H1 (cell line): ENCODE measurements at regions not wholly inside any gene's neighbourhood (a gene's known extent, or its start where the extent isn't known, plus 50 kb on each side); places are given as distances from the start of the nearest gene placed in this dataset.

Source experiments
- CTCF ChIA-PET: fragments of 300-600 bp; sonication (Branson Sonifier 250); formaldehyde crosslinking; loops from one replicate; lab custom pipeline; 2021; ENCODE audit not compliant: partially characterized antibody; lab: Charles Lee
- POLR2A ChIA-PET: fragments of 300-600 bp; sonication (Branson Sonifier 250); formaldehyde crosslinking; loops from one replicate; lab custom pipeline; 2021; ENCODE audit warnings: inconsistent platforms; ENCODE audit not compliant: partially characterized antibody; lab: Charles Lee
- DNase-seq, 2 experiments: peaks; one replicate each; pipeline versions ENCODE4 v3.0.0 to v3.0.0-alpha.2; 2010 to 2022; ENCODE audit warnings: low spot score in 2 of 2, low read depth in 1 of 2, mixed read lengths in 1 of 2
- FAIRE-seq: peaks from 2 replicates; lab custom pipeline; 2011; peaks lifted over from hg19 to GRCh38; lab: Jason Lieb, UNC
- H2AFZ ChIP-seq: 2 replicates; pipeline ENCODE4 v1.8.1; 2012; ENCODE audit warnings: low read length, inconsistent platforms
- H2AK5ac ChIP-seq: 2 replicates; pipeline ENCODE4 v1.6.1; 2013; ENCODE audit warnings: low read depth, low read length
- H2BK120ac ChIP-seq: replicated peaks from 2 replicates; pipeline ENCODE3; 2013; ENCODE audit warnings: low read depth, low read length, inconsistent platforms
- H2BK12ac ChIP-seq: 2 replicates; pipeline ENCODE4 v1.6.1; 2013; ENCODE audit warnings: low read depth, low read length
- H2BK15ac ChIP-seq: 2 replicates; pipeline ENCODE4 v1.6.1; 2013; ENCODE audit warnings: low read length
- H2BK20ac ChIP-seq: 2 replicates; pipeline ENCODE4 v1.6.1; 2013; ENCODE audit warnings: low read length
- H2BK5ac ChIP-seq: 2 replicates; pipeline ENCODE4 v1.6.1; 2013; ENCODE audit warnings: low read depth, low read length
- H3K14ac ChIP-seq: 2 replicates; pipeline ENCODE4 v1.6.1; 2013; ENCODE audit warnings: inconsistent platforms; ENCODE audit not compliant: insufficient read length
- H3K18ac ChIP-seq: 2 replicates; pipeline ENCODE4 v1.6.1; 2013; ENCODE audit warnings: low read length; ENCODE audit errors: extremely low read depth
- H3K23ac ChIP-seq: 2 replicates; pipeline ENCODE4 v1.6.1; 2013; ENCODE audit warnings: inconsistent platforms; ENCODE audit not compliant: insufficient read length
- H3K23me2 ChIP-seq: 2 replicates; pipeline ENCODE4 v1.6.1; 2013; ENCODE audit warnings: low read depth, low read length
- H3K27ac ChIP-seq: 2 replicates; pipeline ENCODE4 v1.6.1; 2011; ENCODE audit warnings: low read depth, low read length, inconsistent platforms
- H3K27me3 ChIP-seq, 4 experiments: replicated peaks in 1 of 4; 1 replicate in 1 of 4; 2 replicates in 3 of 4; pipeline versions ENCODE4 v1.6.1 to v1.8.1; 2011 to 2013; ENCODE audit warnings: low read length in 3 of 4, mild to moderate bottlenecking in 3 of 4, inconsistent platforms in 2 of 4, mixed read lengths in 2 of 4, moderate library complexity in 1 of 4; ENCODE audit not compliant: control insufficient read depth in 3 of 4, insufficient read depth in 3 of 4; ENCODE audit errors: extremely low read depth in 1 of 4
- H3K36me3 ChIP-seq, 4 experiments: 2 replicates each; pipeline versions ENCODE4 v1.6.1 to v1.8.1; 2011 to 2013; ENCODE audit warnings: mild to moderate bottlenecking in 4 of 4, low read length in 3 of 4, moderate library complexity in 2 of 4, control low read depth in 1 of 4, inconsistent platforms in 1 of 4; ENCODE audit not compliant: insufficient read depth in 4 of 4, control insufficient read depth in 2 of 4
- H3K4ac ChIP-seq: replicated peaks from 2 replicates; pipeline ENCODE3; 2013; ENCODE audit warnings: low read length, low read depth, mixed read lengths, inconsistent platforms; ENCODE audit not compliant: insufficient read length
- H3K4me1 ChIP-seq, 4 experiments: replicated peaks in 1 of 4; 1 replicate in 1 of 4; 2 replicates in 3 of 4; pipeline versions ENCODE4 v1.6.1 to v1.8.1; 2011 to 2013; ENCODE audit warnings: low read length in 3 of 4, inconsistent platforms in 2 of 4, mixed read lengths in 1 of 4; ENCODE audit not compliant: insufficient read depth in 4 of 4, control insufficient read depth in 3 of 4
- H3K4me2 ChIP-seq, 2 experiments: 2 replicates each; pipeline versions ENCODE4 v1.6.1 to v1.8.1; 2011 to 2013; ENCODE audit warnings: low read depth in 2 of 2, low read length in 2 of 2, control low read depth in 1 of 2, inconsistent platforms in 1 of 2, mild to moderate bottlenecking in 1 of 2; ENCODE audit not compliant: insufficient read depth in 1 of 2
- H3K4me3 ChIP-seq, 4 experiments: fragments of 200-600, 300-600 bp in 1 of 4; sonication (generic), shearing (Covaris generic), sonication (Bioruptor Twin) in 1 of 4; 2 replicates each; pipeline versions ENCODE4 v1.5.1 to v1.8.1; 2011 to 2016; ENCODE audit warnings: low read length in 4 of 4, low read depth in 3 of 4, control low read depth in 2 of 4, inconsistent platforms in 2 of 4, mild to moderate bottlenecking in 2 of 4, mixed read lengths in 1 of 4, moderate library complexity in 1 of 4; ENCODE audit not compliant: insufficient read depth in 2 of 4; ENCODE audit errors: extremely low read depth in 1 of 4
- H3K56ac ChIP-seq: replicated peaks from 2 replicates; pipeline ENCODE3; 2013; ENCODE audit warnings: low read depth, mild to moderate bottlenecking, mixed read lengths, low read length, inconsistent platforms; ENCODE audit not compliant: insufficient read length
- H3K79me1 ChIP-seq: 2 replicates; pipeline ENCODE4 v1.6.1; 2013; ENCODE audit warnings: low read depth, low read length, control low read depth
- H3K79me2 ChIP-seq, 2 experiments: 2 replicates each; pipeline versions ENCODE4 v1.6.1 to v1.8.1; 2012 to 2013; ENCODE audit warnings: low read length in 2 of 2, mild to moderate bottlenecking in 2 of 2, inconsistent platforms in 1 of 2; ENCODE audit not compliant: insufficient read depth in 2 of 2, control insufficient read depth in 1 of 2
- H3K9ac ChIP-seq, 4 experiments: replicated peaks in 1 of 4; 1 replicate in 1 of 4; 2 replicates in 3 of 4; pipeline versions ENCODE4 v1.6.1 to v1.8.1; 2011 to 2013; ENCODE audit warnings: low read depth in 3 of 4, low read length in 3 of 4, control low read depth in 2 of 4, mild to moderate bottlenecking in 2 of 4, moderate library complexity in 2 of 4, inconsistent platforms in 1 of 4; ENCODE audit errors: extremely low read depth in 1 of 4
- H3K9me3 ChIP-seq, 2 experiments: 2 replicates each; pipeline versions ENCODE4 v1.6.1 to v1.8.1; 2012 to 2013; ENCODE audit warnings: mild to moderate bottlenecking in 2 of 2, moderate library complexity in 2 of 2, control low read depth in 1 of 2, inconsistent platforms in 1 of 2, low read depth in 1 of 2, low read length in 1 of 2, mixed read lengths in 1 of 2; ENCODE audit not compliant: insufficient read depth in 2 of 2
- H4K20me1 ChIP-seq, 2 experiments: replicated peaks in 1 of 2; 2 replicates each; pipeline versions ENCODE3 to v1.8.1; 2011 to 2013; ENCODE audit warnings: inconsistent platforms in 2 of 2, low read length in 2 of 2, mild to moderate bottlenecking in 1 of 2; ENCODE audit not compliant: insufficient read depth in 2 of 2, control insufficient read depth in 1 of 2
- H4K5ac ChIP-seq: 2 replicates; pipeline ENCODE4 v1.6.1; 2013; ENCODE audit warnings: low read length, low read depth, mixed read lengths, inconsistent platforms; ENCODE audit not compliant: insufficient read length
- H4K8ac ChIP-seq: 2 replicates; pipeline ENCODE4 v1.8.0; 2013; ENCODE audit warnings: mild to moderate bottlenecking, moderate library complexity, low read length, inconsistent platforms; ENCODE audit not compliant: insufficient read depth; ENCODE audit errors: extremely low read depth
- H4K91ac ChIP-seq: replicated peaks from 2 replicates; pipeline ENCODE3; 2013; ENCODE audit warnings: low read length, mixed read lengths, inconsistent platforms; ENCODE audit not compliant: insufficient read length
- JUND ChIP-seq: IDR thresholded peaks from 2 replicates; pipeline ENCODE4 v1.6.1; 2011; ENCODE audit warnings: mild to moderate bottlenecking, improper control_type of control experiment, low read length
- MAFK ChIP-seq: IDR thresholded peaks from 2 replicates; pipeline ENCODE4 v1.6.1; 2012; ENCODE audit warnings: low read depth, mild to moderate bottlenecking, improper control_type of control experiment, low read length
- YY1 ChIP-seq: IDR thresholded peaks from 2 replicates; pipeline ENCODE4 v1.6.1; 2011; ENCODE audit warnings: low read depth, mild to moderate bottlenecking, low read length
- WGBS, 2 experiments: shearing (Covaris generic) in 1 of 2; methylation state at CpG; one replicate each; pipeline versions ENCODE4 v1.1.6 to v1.1.7; 2013 to 2015; ENCODE audit warnings: low lambda C conversion rate in 2 of 2, mixed read lengths in 2 of 2, inconsistent platforms in 1 of 2, low coverage in 1 of 2, missing lambda C conversion rate in 1 of 2; ENCODE audit not compliant: insufficient replicate concordance in 2 of 2, insufficient coverage in 1 of 2, insufficient read length in 1 of 2; ENCODE audit errors: extremely low coverage in 1 of 2, missing lambda C conversion rate in 1 of 2; 5-methylcytosine and 5-hydroxymethylcytosine counted together

- no peak overlapping the region for H3K23ac ChIP-seq
- H3K79me2 ChIP-seq: no peaks in the 10 kb centered on the region
- H3K79me1 ChIP-seq: no peaks in the 10 kb centered on the region
- FAIRE-seq: no peak
- CTCF ChIA-PET: interaction anchor here (0.6 kb wide), 1 partner anchor 640 kb away, joined by 3 read pairs; no protein-coding TSS in a partner anchor
- H3K27me3 ChIP-seq: no peaks in the 10 kb centered on the region
- H2BK12ac ChIP-seq: no peak overlapping the region
- TF ChIP-seq JUND: no peak
- TF ChIP-seq MAFK: no peak
- TF ChIP-seq YY1: no peak
- TF ChIP-seq, all 59 proteins: peak for 0
- Histone ChIP-seq H2AK5ac (no peak overlapping the region), H3K4me3 (no peak overlapping the region), H4K8ac (no peak overlapping the region), H4K5ac (no peak overlapping the region), H3K4me1 (no peaks in the 10 kb centered on the region), H4K91ac (no peak overlapping the region), H2BK15ac (no peak overlapping the region), H3K14ac (no peak overlapping the region), H2BK120ac (no peak overlapping the region), H4K20me1 (no peaks in the 10 kb centered on the region), H2BK20ac (no peak overlapping the region), H3K18ac (no peak overlapping the region), H3K56ac (no peak overlapping the region), H3K9me3 (no peaks in the 10 kb centered on the region), H3K4ac (no peak overlapping the region), H2AFZ (no peak overlapping the region), H3K23me2 (no peaks in the 10 kb centered on the region), H3K36me3 (no peaks in the 10 kb centered on the region), H3K4me2 (no peak overlapping the region), H3K9ac (no peak overlapping the region), H2BK5ac (no peak overlapping the region), H3K27ac (no peak overlapping the region)
- POLR2A ChIA-PET: no interaction called here
- 94% methylated on average over 3 of the region's 3 CpGs; no CpG with 5 or more reads in 1 of the 2 experiments for WGBS, 2 experiments
- no peak for DNase-seq
Measured at GRCh38 chr13:50626101-50626547, 217.4 kb downstream of the DLEU7 start.
